Loucy (cell line): ENCODE measurements at regions not wholly inside any gene's neighbourhood (a gene's known extent, or its start where the extent isn't known, plus 50 kb on each side); places are given as distances from the start of the nearest gene placed in this dataset.

ENCODE experiments used
- EZH2phosphoT487 ChIP-seq: fragments of 200-600 bp; IDR thresholded peaks from 2 replicates; pipeline ENCODE4 v1.6.1; 2018; ENCODE audit warnings: antibody characterized with exemption, mild to moderate bottlenecking, moderate library complexity, borderline replicate concordance
- TF ChIP-seq, protein P1 (sequence below): fragments of 200-600 bp; sonication (generic); conservative IDR thresholded peaks from 2 replicates; pipeline ENCODE4 v1.5.1; 2014; ENCODE audit warnings: mild to moderate bottlenecking, antibody characterized with exemption, low read length

DNA sequence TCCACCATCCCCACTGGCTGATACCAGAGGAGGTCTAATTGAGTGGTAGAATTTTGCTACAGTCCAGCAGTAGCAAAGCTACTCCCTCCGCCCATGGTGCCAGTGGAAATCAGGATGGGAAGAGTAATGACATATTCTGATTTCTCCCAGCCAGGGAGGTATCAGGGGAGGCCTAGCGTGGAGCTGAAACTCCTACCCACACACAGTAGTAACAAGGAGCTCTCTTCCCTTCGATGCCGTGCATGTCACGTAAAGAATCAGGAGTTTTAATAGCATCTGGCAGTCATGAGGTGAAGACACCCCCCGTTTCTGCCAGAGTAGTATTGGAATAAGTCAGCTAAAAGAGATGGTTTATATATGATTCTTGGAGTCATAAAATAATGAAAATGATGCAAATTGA lies 786.8 kb upstream of the DDX18 start:
- TF ChIP-seq, protein P1, sequence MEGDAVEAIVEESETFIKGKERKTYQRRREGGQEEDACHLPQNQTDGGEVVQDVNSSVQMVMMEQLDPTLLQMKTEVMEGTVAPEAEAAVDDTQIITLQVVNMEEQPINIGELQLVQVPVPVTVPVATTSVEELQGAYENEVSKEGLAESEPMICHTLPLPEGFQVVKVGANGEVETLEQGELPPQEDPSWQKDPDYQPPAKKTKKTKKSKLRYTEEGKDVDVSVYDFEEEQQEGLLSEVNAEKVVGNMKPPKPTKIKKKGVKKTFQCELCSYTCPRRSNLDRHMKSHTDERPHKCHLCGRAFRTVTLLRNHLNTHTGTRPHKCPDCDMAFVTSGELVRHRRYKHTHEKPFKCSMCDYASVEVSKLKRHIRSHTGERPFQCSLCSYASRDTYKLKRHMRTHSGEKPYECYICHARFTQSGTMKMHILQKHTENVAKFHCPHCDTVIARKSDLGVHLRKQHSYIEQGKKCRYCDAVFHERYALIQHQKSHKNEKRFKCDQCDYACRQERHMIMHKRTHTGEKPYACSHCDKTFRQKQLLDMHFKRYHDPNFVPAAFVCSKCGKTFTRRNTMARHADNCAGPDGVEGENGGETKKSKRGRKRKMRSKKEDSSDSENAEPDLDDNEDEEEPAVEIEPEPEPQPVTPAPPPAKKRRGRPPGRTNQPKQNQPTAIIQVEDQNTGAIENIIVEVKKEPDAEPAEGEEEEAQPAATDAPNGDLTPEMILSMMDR = no peak
- TF ChIP-seq EZH2phosphoT487 = no peak
